PC-3 (cell line): ENCODE measurements at regions not wholly inside any gene's neighbourhood (a gene's known extent, or its start where the extent isn't known, plus 50 kb on each side); places are given as distances from the start of the nearest gene placed in this dataset.

Source experiments
- ATAC-seq: fragments of 200-7000 bp; cut with Tn5 transposase; 2 replicates; pipeline ENCODE4 v1.9.1; 2020; ENCODE audit warnings: mild to moderate bottlenecking, moderate library complexity
- BruUV-seq: library from RNA; stranded (reverse); fragments of 400-500 nt; replicated peaks from 2 replicates; lab custom pipeline; 2021; lab: Mats Ljungman, UMichigan
- CTCF ChIA-PET: fragments of 300-600 bp; sonication (Branson Sonifier 250); formaldehyde crosslinking; loops from one replicate; lab custom pipeline; 2022; ENCODE audit warnings: antibody characterized with exemption; lab: Charles Lee
- POLR2A ChIA-PET: fragments of 300-600 bp; sonication (Branson Sonifier 250); formaldehyde crosslinking; loops from one replicate; lab custom pipeline; 2022; ENCODE audit warnings: antibody characterized with exemption; ENCODE audit not compliant: unreplicated experiment; lab: Charles Lee
- DNase-seq: peaks from one replicate; pipeline ENCODE4 v3.0.0-alpha.2; 2015
- H2AFZ ChIP-seq: fragments of 300-600 bp; sonication (generic); 2 replicates; pipeline ENCODE4 v1.6.0; 2016; ENCODE audit warnings: antibody characterized with exemption, low read length
- H3F3A ChIP-seq: fragments of 300-600 bp; sonication (generic); one replicate; pipeline ENCODE4 v1.6.0; 2017; ENCODE audit warnings: antibody characterized with exemption, low read length, control low read depth, mild to moderate bottlenecking; ENCODE audit not compliant: unreplicated experiment
- H3K27ac ChIP-seq: fragments of 300-600 bp; sonication (generic); 2 replicates; pipeline ENCODE4 v1.5.1; 2016; ENCODE audit warnings: mild to moderate bottlenecking, low read length
- H3K27me3 ChIP-seq: fragments of 300-600 bp; sonication (generic); 2 replicates; pipeline ENCODE4 v1.6.1; 2016; ENCODE audit warnings: low read length, mixed read lengths
- H3K36me3 ChIP-seq: fragments of 300-600 bp; sonication (generic); 2 replicates; pipeline ENCODE4 v1.6.1; 2016; ENCODE audit warnings: low read depth, mixed run types, low read length, mixed read lengths
- H3K4me1 ChIP-seq: fragments of 300-600 bp; sonication (generic); 2 replicates; pipeline ENCODE4 v1.5.1; 2016; ENCODE audit warnings: low read length; ENCODE audit not compliant: insufficient read depth
- H3K4me2 ChIP-seq: fragments of 300-600 bp; sonication (generic); 2 replicates; pipeline ENCODE4 v1.6.0; 2016; ENCODE audit warnings: low read length
- H3K4me3 ChIP-seq: fragments of 300-600 bp; sonication (generic); 2 replicates; pipeline ENCODE4 v1.5.1; 2016; ENCODE audit warnings: mild to moderate bottlenecking, low read length, mixed read lengths
- H3K79me2 ChIP-seq: fragments of 300-600 bp; sonication (generic); 2 replicates; pipeline ENCODE4 v1.6.1; 2017; ENCODE audit warnings: low read length, mixed read lengths
- H3K9ac ChIP-seq: fragments of 300-600 bp; sonication (generic); 2 replicates; pipeline ENCODE4 v1.6.0; 2016; ENCODE audit warnings: mild to moderate bottlenecking, low read length
- H3K9me2 ChIP-seq: fragments of 300-600 bp; sonication (generic); replicated peaks from 2 replicates; pipeline ENCODE4 v1.6.1; 2016; ENCODE audit warnings: mixed run types, low read length, mixed read lengths
- H3K9me3 ChIP-seq: fragments of 300-600 bp; sonication (generic); 2 replicates; pipeline ENCODE4 v1.6.1; 2016; ENCODE audit warnings: low read length, mixed read lengths
- H4K20me1 ChIP-seq: fragments of 300-600 bp; sonication (generic); 2 replicates; pipeline ENCODE4 v1.6.1; 2016; ENCODE audit warnings: low read length, mixed read lengths
- EZH2 ChIP-seq: fragments of 300-600 bp; sonication (generic); IDR thresholded peaks from one replicate; pipeline ENCODE4 v1.6.1; 2017; ENCODE audit warnings: antibody characterized with exemption, mild to moderate bottlenecking, low read length; ENCODE audit not compliant: unreplicated experiment
- EZH2phosphoT487 ChIP-seq: fragments of 300-600 bp; sonication (generic); IDR thresholded peaks from 2 replicates; pipeline ENCODE4 v1.6.1; 2018; ENCODE audit warnings: mild to moderate bottlenecking, antibody characterized with exemption, low read length, borderline replicate concordance
- intact Hi-C: fragments of 100-400 bp; cut with micrococcal nuclease; formaldehyde crosslinking; loops from 2 replicates; pipeline ENCODE4 v1.9.0; 2023
- TF ChIP-seq, protein P1 (sequence below): fragments of 300-600 bp; sonication (generic); conservative IDR thresholded peaks from 2 replicates; pipeline ENCODE4 v1.5.1; 2017; ENCODE audit warnings: antibody characterized with exemption, low read depth, mild to moderate bottlenecking, low read length

DNA sequence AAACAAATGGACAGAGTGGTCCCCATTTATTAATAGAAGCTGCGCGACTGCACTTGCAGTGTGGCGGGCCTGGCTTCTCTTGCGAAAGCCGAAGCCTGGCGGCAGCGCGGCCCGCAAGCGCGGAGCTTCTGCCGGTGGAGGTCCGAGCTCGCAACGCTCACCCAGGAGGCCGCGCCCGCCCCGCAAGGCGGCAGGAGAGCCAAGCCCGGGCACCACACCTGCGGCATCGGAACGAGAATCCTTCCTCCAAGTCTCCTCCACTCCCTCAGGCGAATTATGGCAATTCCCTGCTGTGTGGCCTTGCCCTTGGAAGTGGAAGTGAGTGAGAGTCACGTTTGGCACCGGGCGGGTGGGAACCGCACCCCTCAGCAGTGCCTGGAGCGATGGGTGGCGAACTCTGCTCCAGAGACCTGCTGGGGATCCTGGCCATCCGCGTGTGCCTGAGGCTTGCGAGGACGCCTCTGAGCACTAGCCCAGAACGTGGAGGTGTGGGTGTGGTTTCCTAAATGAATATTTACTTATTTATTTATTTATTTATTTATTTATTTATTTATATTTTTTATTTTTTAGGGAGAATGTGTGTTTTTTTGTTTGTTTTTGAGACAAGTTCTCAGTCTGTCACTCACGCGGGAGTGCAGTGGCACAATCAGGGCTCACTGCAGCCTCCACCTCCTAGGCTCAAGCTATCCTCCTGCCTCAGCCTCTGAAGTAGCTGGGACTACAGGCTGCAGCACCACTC is 133.7 kb upstream of the UBE2E1 start:
- Histone ChIP-seq H2AFZ (peak overlapping the region; percentile 61), H3K9me2 (no peaks in the 10 kb centered on the region), H3K36me3 (no peaks in the 10 kb centered on the region), H4K20me1 (no peaks in the 10 kb centered on the region), H3K4me1 (peaks cover 46% of the 10 kb centered on the region), H3K4me2 (peak overlapping the region; percentile 80), H3F3A (peaks cover 9% of the 10 kb centered on the region), H3K9ac (peak overlapping the region; percentile 60), H3K27me3 (no peaks in the 10 kb centered on the region), H3K9me3 (no peaks in the 10 kb centered on the region), H3K4me3 (peak overlapping the region; percentile 62), H3K27ac (no peak overlapping the region), H3K79me2 (no peaks in the 10 kb centered on the region)
- DNase-seq = peak; percentile 68
- intact Hi-C loops = no loop called here
- ChIA-PET CTCF (no interaction called here), POLR2A (no interaction called here)
- peak; percentile 2; the same call in 1 of the 2 replicates for ATAC-seq
- no peak for TF ChIP-seq EZH2
- no peak for TF ChIP-seq EZH2phosphoT487
- TF ChIP-seq, protein P1, sequence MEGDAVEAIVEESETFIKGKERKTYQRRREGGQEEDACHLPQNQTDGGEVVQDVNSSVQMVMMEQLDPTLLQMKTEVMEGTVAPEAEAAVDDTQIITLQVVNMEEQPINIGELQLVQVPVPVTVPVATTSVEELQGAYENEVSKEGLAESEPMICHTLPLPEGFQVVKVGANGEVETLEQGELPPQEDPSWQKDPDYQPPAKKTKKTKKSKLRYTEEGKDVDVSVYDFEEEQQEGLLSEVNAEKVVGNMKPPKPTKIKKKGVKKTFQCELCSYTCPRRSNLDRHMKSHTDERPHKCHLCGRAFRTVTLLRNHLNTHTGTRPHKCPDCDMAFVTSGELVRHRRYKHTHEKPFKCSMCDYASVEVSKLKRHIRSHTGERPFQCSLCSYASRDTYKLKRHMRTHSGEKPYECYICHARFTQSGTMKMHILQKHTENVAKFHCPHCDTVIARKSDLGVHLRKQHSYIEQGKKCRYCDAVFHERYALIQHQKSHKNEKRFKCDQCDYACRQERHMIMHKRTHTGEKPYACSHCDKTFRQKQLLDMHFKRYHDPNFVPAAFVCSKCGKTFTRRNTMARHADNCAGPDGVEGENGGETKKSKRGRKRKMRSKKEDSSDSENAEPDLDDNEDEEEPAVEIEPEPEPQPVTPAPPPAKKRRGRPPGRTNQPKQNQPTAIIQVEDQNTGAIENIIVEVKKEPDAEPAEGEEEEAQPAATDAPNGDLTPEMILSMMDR = no peak
- no TSS peak for BruUV-seq

DNA sequence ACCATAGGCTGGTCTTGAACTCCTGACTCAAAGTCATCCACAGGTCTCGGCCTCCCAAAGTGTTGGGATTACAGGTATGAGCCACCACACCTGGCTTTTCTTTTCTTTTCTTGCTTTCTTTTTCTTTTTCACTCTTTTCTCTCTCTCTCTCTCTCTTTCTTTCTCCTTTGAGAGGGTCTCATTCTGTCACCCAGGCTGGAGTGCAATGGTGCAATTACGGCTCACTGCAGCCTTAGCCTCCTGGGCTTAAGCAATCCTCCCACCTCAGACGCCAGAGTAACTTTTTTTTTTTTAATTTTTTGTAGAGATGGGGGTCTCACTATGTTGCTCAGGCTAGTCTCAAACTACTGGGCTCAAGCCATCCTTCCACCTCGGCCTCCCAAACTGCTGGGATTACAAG is 133.1 kb upstream of the UBE2E1 start:
- TF ChIP-seq, protein P1 = no peak
- TF ChIP-seq EZH2phosphoT487 (no peak), EZH2 (no peak)
- Histone ChIP-seq H3K27ac (no peak overlapping the region), H4K20me1 (no peaks in the 10 kb centered on the region), H3K4me2 (no peak overlapping the region), H3K4me3 (no peak overlapping the region), H3K36me3 (no peaks in the 10 kb centered on the region), H3K4me1 (peaks cover 40% of the 10 kb centered on the region), H3K27me3 (no peaks in the 10 kb centered on the region), H3K9ac (no peak overlapping the region), H2AFZ (no peak overlapping the region), H3K79me2 (no peaks in the 10 kb centered on the region), H3K9me2 (no peaks in the 10 kb centered on the region), H3F3A (peaks cover 9% of the 10 kb centered on the region), H3K9me3 (no peaks in the 10 kb centered on the region)
- ChIA-PET CTCF (no interaction called here), POLR2A (no interaction called here)
- DNase-seq (no peak), ATAC-seq (no peak)
- intact Hi-C loops = no loop called here
- BruUV-seq = no TSS peak

DNA sequence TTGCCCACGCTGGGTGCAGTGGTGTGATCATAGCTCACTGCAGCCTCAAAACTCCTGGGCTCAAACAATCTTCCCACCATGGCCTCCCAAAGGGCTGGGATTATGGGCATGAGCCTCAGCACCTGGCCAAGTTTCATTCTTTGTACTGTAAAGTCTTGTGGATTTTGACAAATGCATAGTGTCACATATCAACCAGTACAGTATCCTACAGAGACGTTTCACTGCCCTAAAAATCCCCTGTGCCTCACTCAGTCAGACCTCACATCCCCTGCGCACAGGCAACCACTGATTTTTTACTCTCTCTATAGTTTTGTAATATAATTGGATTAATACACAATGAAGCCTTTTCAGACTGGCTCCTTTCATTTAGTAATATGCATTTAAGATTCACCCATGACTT is 130.7 kb upstream of the UBE2E1 start:
- Histone ChIP-seq H3K36me3 (no peaks in the 10 kb centered on the region), H4K20me1 (no peaks in the 10 kb centered on the region), H3K9ac (no peak overlapping the region), H3K27ac (no peak overlapping the region), H3F3A (no peaks in the 10 kb centered on the region), H3K4me2 (no peak overlapping the region), H3K4me1 (peaks cover 16% of the 10 kb centered on the region), H3K79me2 (no peaks in the 10 kb centered on the region), H3K27me3 (no peaks in the 10 kb centered on the region), H3K4me3 (no peak overlapping the region), H3K9me2 (no peaks in the 10 kb centered on the region), H3K9me3 (no peaks in the 10 kb centered on the region), H2AFZ (no peak overlapping the region)
- ATAC-seq (no peak), DNase-seq (no peak)
- no TSS peak for BruUV-seq
- intact Hi-C loops = no loop called here
- ChIA-PET CTCF (no interaction called here), POLR2A (no interaction called here)
- TF ChIP-seq, protein P1 = no peak
- TF ChIP-seq EZH2 (no peak), EZH2phosphoT487 (no peak)
